ENCODE measurements at regions not wholly inside any gene's neighbourhood (a gene's known extent, or its start where the extent isn't known, plus 50 kb on each side); places are given as distances from the start of the nearest gene placed in this dataset.
"Not testable (repeated sequence)": the region's sequence is repeated elsewhere in the genome, so short reads cannot be mapped to it uniquely, and the experiment has no call there.

DNA sequence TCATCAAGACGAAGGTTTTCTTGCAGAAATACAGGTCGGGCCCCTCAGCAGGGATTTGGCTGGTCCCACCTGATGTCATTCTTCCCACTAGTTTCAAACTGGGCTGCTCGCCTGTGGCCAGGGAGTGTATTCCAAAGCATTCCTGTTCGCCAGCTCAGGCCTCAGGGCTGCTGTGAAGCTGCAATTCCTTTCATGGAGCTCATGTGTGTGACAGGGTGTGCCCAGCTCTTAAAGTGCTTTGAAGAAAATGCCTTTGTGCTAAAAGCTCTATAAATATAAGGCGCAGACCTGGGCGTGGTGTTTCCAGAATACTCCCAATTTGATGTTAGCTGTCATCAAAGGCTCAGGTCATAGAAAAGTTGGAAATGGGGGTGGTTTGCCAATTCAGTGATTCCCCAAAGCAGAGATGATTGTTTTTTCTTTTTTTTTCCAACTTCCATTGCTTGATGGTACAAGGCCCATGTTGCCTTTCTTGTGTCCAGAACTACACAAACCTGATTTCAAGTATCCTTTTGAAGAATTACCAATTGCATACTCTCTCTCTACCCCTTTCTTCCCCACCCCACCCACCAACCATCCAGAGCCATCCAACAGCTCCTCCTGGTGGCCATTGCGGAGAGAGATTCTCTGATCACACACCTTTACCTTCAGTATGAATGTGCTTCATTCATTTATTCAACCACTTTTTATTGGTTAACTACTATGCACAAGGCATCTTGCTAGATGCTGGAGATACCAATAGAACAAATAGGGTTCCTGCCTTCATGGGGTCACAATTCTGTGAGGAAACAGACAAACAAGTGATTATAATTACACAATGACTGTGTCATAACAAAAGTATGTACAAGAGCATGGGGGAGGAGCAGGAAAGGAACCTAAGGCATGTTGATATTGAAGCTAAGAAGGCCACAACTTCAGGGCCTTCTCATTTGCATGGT is 297.3 kb upstream of the LYZL1 start:
- peak; percentile 0 for DNase-seq (ENCODE audit: low read depth)

DNA sequence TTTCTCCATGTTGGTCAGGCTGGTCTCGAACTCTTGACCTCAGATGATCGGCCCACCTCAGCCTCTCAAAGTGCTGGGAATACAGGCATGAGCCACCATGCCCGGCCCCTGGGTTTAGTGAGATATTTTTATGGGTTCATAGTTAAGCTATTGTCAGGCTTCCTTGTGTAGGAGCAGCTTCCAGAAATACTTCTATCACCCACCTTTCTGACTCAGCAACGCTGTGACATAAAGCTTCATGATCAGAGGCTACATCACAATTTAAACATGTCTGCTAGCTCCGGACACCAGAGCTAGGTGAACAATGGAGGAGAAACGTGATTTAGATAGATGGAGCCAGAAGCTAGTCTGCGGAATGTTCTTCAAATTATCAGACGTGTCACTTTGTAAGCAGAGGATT is 295.8 kb upstream of the LYZL1 start:
- no peak for DNase-seq (ENCODE audit: low read depth)

- DNase-seq (ENCODE audit: low read depth) = no peak
Measured at GRCh38 chr10:28993861-28994260, 295.0 kb upstream of the LYZL1 start.

- DNase-seq (ENCODE audit: low read depth) = not testable (repeated sequence)
Measured at GRCh38 chr10:28994802-28995201, 294.1 kb upstream of the LYZL1 start.

DNA sequence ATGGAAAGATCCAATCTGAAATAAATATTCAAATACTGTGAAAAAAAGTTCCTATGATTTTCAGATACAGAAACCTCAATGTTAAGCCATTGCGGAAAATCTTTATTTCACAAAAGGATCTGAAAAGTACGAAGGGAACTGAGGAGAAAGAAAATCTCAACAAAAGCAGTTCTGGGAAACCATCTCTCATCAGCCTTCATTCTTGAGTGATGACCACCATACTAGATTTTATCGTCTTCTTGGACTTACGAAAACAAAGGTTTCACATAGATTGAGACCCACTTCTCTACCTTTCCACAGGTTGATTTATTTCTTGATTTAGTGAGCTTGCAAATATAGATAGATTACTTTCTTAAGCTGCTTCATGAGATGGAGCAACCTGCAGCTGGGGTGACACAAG is 293.4 kb upstream of the LYZL1 start:
- DNase-seq (ENCODE audit: low read depth) = no peak

- no peak for DNase-seq (ENCODE audit: low read depth)
Measured at GRCh38 chr10:28996345-28996744, 292.5 kb upstream of the LYZL1 start.

GRCh38 chr10:28996947-28997551 is 291.8 kb upstream of the LYZL1 start:
- no peak for DNase-seq (ENCODE audit: low read depth)

- DNase-seq (ENCODE audit: low read depth) = no peak
Measured at GRCh38 chr10:28997734-28998133, 291.1 kb upstream of the LYZL1 start.

DNA sequence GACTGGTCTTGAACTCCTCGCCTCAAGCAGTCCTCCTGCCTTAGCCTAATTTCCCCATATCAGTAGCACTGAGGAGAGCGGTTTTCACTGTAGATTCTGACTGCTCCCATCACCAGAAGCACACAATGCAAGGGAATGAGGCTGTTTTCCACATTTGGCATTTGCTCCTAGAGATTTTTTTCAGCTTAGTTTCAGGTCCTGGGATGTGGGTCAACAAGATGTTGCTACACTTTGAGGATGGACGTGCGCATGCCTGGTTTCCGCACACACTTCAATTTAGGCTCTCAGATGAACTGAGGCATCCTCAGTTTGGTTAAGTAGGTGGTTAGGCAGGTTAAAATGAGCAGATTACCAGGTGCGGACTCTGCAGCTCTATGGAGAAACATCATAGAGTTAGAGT is 287.1 kb upstream of the LYZL1 start:
- no peak for DNase-seq (ENCODE audit: low read depth)

GRCh38 chr10:29003014-29003413 is 285.9 kb upstream of the LYZL1 start:
- not testable (repeated sequence) for DNase-seq (ENCODE audit: low read depth)

- no peak for DNase-seq (ENCODE audit: low read depth)
Measured at GRCh38 chr10:29005988-29006387, 282.9 kb upstream of the LYZL1 start.

GRCh38 chr10:29007370-29007747 is 281.5 kb upstream of the LYZL1 start:
- DNase-seq (ENCODE audit: low read depth) = no peak

GRCh38 chr10:29007748-29008610 is 280.9 kb upstream of the LYZL1 start:
- no peak for DNase-seq (ENCODE audit: low read depth)

- no peak for DNase-seq (ENCODE audit: low read depth)
Measured at GRCh38 chr10:29009464-29009863, 279.4 kb upstream of the LYZL1 start.

DNA sequence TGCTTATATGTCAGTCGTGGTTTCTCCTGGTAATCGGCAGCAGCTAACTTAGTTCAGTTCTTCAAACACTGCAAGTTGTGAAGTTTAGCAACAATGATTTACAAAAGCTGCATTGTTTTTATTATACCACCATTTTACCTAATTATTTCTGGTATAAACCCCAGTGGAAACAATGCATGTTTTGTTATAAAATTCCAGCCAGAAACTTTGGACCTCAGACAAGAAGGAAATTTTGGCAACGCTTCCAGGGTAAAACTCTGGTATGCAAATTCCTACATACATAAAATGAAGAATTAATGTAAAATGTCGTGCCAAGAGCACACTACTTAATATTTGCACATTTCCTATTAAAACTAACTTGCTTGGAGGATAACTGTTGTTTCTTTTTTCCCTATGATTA is 277.4 kb upstream of the LYZL1 start:
- DNase-seq (ENCODE audit: low read depth) = no peak

GRCh38 chr10:29012926-29013554 is 275.8 kb upstream of the LYZL1 start:
- no peak for DNase-seq (ENCODE audit: low read depth)

DNA sequence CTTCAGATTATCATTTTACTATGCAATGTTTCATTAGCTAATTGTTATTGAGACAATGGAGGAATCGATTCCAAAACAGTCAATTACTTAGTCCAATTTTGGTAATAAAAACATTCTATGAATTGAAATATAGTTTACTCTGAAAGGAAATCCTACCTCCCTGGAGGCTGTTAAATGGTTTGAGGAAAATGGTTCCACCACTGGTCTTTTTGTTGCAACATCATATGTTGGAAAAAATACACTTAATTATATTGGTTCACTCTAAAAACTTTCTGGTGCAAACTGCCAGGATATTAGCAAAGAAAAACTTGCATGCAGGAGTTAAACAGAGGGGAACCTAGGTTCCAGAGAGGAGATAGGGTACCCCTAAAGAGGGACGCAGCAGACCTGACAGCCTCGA is 267.3 kb upstream of the LYZL1 start:
- no peak for DNase-seq (ENCODE audit: low read depth)

GRCh38 chr10:29022513-29022912 is 266.4 kb upstream of the LYZL1 start:
- no peak for DNase-seq (ENCODE audit: low read depth)

- no peak for DNase-seq (ENCODE audit: low read depth)
Measured at GRCh38 chr10:29023678-29024077, 265.2 kb upstream of the LYZL1 start.

DNA sequence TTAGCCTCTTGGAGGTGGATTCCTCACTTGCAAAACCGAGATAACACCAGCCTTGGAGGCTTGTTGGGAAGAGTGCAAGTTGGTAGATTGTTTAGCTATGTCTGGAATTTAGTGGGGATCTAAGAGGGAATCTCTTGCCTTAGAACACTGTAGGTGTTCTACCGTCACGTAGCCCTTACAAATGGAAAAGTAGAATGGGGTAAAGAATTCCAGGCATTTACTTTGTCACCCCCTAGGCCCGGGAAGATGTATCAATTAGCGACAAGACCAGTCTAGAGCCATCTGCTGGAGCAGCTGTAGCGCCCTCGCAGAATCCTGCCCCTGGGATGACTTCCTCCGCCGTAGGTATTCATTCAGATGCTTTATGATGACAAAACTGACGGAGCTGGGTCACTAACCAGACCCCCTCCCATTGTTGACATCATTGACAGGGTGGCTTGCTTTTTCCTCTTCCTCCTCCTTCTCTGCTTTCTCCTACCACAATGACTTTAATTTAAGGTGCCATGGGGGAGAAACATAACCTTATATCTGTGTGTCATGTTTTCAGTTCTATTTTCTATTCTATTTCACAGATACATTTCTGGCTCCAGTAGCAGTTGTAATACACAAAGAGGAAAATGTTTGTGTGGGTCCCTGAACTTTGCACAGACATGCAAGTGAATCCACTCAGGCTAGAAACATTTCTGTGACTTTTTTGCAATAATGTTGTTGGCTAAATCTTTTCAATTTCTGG is 262.6 kb upstream of the LYZL1 start:
- DNase-seq (ENCODE audit: low read depth) = no peak

GRCh38 chr10:29026802-29027580 is 261.9 kb upstream of the LYZL1 start:
- no peak for DNase-seq (ENCODE audit: low read depth)

Measured in activated T-helper 9 cell treated with anti-CD3 and anti-CD28 coated beads, Interleukin-2, amount 50 U/mL, for 16 hours (primary cell).